K562 (cell line): ENCODE measurements at regions not wholly inside any gene's neighbourhood (a gene's known extent, or its start where the extent isn't known, plus 50 kb on each side); places are given as distances from the start of the nearest gene placed in this dataset.

Experiments
- ELK1 ChIP-seq: sonication (generic); formaldehyde crosslinking; IDR thresholded peaks from 2 replicates; pipeline ENCODE4 v1.8.1; 2022; ENCODE audit warnings: missing genetic modification reagents
- MGA ChIP-seq: fragments of 450-650 bp; IDR thresholded peaks from 2 replicates; pipeline ENCODE4 v1.6.1; 2016; ENCODE audit warnings: mild to moderate bottlenecking, moderate library complexity
- U2AF2 ChIP-seq: fragments of 200-400 bp; formaldehyde crosslinking; optimal IDR thresholded peaks from 2 replicates; pipeline ENCODE3; 2017; ENCODE audit warnings: low read depth, mild to moderate bottlenecking, low read length

- TF ChIP-seq MGA (peak; percentile 37; the same call in 1 of the 2 replicates), ELK1 (no peak), U2AF2 (no peak)
- TF ChIP-seq, all 486 proteins: peak for 3
These were observed 210.7 kb upstream of the ATP2B1 start (continued) for GRCh38 chr12:89919241-89919906.
